A549 (cell line): ENCODE measurements at regions not wholly inside any gene's neighbourhood (a gene's known extent, or its start where the extent isn't known, plus 50 kb on each side); places are given as distances from the start of the nearest gene placed in this dataset.
"Not testable (repeated sequence)": the region's sequence is repeated elsewhere in the genome, so short reads cannot be mapped to it uniquely, and the experiment has no call there.

ENCODE experiments used
- CEBPB ChIP-seq, 2 experiments: fragments of >200 bp in 1 of 2; sonication (Bioruptor Twin) in 1 of 2; formaldehyde crosslinking in 1 of 2; IDR thresholded peaks; 2 replicates each; pipeline ENCODE4 v1.6.1; 2012 to 2016
- CHD2 ChIP-seq: fragments of 150-350 bp; IDR thresholded peaks from 2 replicates; pipeline ENCODE4 v1.6.1; 2014; ENCODE audit warnings: low read length; ENCODE audit not compliant: partially characterized antibody
- EP300 ChIP-seq, 2 experiments: fragments of >200 bp; sonication (Bioruptor Twin); formaldehyde crosslinking; IDR thresholded peaks; 2 replicates in 1 of 2; 3 replicates in 1 of 2; pipeline ENCODE4 v1.6.1; 2016 to 2017
- ESRRA ChIP-seq: fragments of 150-350 bp; IDR thresholded peaks from 2 replicates; pipeline ENCODE4 v1.6.1; 2014; ENCODE audit warnings: mild to moderate bottlenecking, low read length, borderline replicate concordance
- GATA3 ChIP-seq: IDR thresholded peaks from 2 replicates; pipeline ENCODE4 v1.6.1; 2012; ENCODE audit warnings: borderline replicate concordance
- MAZ ChIP-seq: fragments of 150-350 bp; IDR thresholded peaks from 2 replicates; pipeline ENCODE4 v1.6.1; 2014; ENCODE audit warnings: antibody characterized with exemption, low read depth, low read length, borderline replicate concordance
- POLR2A ChIP-seq: IDR thresholded peaks from 2 replicates; pipeline ENCODE4 v1.6.1; 2012; ENCODE audit warnings: mild to moderate bottlenecking, low read length
- RCOR1 ChIP-seq: fragments of 150-350 bp; IDR thresholded peaks from 2 replicates; pipeline ENCODE4 v1.6.1; 2014; ENCODE audit warnings: antibody characterized with exemption, low read length, low read depth
- RFX5 ChIP-seq: fragments of 450-650 bp; IDR thresholded peaks from 2 replicates; pipeline ENCODE4 v1.7.1; 2014; ENCODE audit warnings: antibody characterized with exemption, mild to moderate bottlenecking, moderate library complexity
- SMC3 ChIP-seq: fragments of >200 bp; sonication (Bioruptor Twin); formaldehyde crosslinking; IDR thresholded peaks from 3 replicates; pipeline ENCODE4 v1.6.1; 2018; ENCODE audit warnings: inconsistent platforms
- TF ChIP-seq, protein P1 (sequence below): fragments of >200 bp; sonication (Bioruptor Twin); formaldehyde crosslinking; IDR thresholded peaks from 3 replicates; pipeline ENCODE4 v1.5.1; 2016
- TF ChIP-seq, protein P2 (sequence below): fragments of 450-650 bp; IDR thresholded peaks from 2 replicates; pipeline ENCODE4 v1.6.1; 2014; ENCODE audit warnings: antibody characterized with exemption
- TF ChIP-seq, protein P3 (sequence below): fragments of 200-600 bp; sonication (generic); IDR thresholded peaks from 2 replicates; pipeline ENCODE4 v1.6.1; 2016; ENCODE audit warnings: antibody characterized with exemption, mild to moderate bottlenecking, moderate library complexity

DNA sequence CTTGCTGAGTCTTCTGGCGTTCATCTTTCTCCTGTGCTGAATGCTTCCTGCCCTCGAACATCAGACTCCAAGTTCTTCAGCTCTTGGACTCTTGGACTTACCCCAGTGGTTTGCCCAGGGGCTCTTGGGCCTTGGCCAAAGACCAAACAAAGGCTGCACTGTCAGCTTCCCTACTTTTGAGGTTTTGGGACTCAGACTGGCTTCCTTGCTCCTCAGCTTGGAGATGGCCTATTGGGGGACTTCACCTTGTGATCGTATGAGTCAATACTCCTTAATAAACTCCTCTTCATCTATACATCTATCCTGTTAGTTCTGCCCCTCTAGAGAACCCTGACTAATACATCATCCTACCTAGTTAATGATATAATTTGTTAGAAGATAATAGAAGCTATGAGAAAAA is 415.4 kb downstream of the TMEM38B start:
- not testable (repeated sequence) for TF ChIP-seq POLR2A; GATA3; EP300 (IDR thresholded peaks at IDR 0.05); MAZ; RFX5; ESRRA; RCOR1; CEBPB (IDR thresholded peaks at IDR 0.05); CHD2; SMC3
- TF ChIP-seq, protein P1, sequence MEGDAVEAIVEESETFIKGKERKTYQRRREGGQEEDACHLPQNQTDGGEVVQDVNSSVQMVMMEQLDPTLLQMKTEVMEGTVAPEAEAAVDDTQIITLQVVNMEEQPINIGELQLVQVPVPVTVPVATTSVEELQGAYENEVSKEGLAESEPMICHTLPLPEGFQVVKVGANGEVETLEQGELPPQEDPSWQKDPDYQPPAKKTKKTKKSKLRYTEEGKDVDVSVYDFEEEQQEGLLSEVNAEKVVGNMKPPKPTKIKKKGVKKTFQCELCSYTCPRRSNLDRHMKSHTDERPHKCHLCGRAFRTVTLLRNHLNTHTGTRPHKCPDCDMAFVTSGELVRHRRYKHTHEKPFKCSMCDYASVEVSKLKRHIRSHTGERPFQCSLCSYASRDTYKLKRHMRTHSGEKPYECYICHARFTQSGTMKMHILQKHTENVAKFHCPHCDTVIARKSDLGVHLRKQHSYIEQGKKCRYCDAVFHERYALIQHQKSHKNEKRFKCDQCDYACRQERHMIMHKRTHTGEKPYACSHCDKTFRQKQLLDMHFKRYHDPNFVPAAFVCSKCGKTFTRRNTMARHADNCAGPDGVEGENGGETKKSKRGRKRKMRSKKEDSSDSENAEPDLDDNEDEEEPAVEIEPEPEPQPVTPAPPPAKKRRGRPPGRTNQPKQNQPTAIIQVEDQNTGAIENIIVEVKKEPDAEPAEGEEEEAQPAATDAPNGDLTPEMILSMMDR: not testable (repeated sequence)
- TF ChIP-seq, protein P2, sequence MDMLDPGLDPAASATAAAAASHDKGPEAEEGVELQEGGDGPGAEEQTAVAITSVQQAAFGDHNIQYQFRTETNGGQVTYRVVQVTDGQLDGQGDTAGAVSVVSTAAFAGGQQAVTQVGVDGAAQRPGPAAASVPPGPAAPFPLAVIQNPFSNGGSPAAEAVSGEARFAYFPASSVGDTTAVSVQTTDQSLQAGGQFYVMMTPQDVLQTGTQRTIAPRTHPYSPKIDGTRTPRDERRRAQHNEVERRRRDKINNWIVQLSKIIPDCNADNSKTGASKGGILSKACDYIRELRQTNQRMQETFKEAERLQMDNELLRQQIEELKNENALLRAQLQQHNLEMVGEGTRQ: not testable (repeated sequence)
- TF ChIP-seq, protein P3, sequence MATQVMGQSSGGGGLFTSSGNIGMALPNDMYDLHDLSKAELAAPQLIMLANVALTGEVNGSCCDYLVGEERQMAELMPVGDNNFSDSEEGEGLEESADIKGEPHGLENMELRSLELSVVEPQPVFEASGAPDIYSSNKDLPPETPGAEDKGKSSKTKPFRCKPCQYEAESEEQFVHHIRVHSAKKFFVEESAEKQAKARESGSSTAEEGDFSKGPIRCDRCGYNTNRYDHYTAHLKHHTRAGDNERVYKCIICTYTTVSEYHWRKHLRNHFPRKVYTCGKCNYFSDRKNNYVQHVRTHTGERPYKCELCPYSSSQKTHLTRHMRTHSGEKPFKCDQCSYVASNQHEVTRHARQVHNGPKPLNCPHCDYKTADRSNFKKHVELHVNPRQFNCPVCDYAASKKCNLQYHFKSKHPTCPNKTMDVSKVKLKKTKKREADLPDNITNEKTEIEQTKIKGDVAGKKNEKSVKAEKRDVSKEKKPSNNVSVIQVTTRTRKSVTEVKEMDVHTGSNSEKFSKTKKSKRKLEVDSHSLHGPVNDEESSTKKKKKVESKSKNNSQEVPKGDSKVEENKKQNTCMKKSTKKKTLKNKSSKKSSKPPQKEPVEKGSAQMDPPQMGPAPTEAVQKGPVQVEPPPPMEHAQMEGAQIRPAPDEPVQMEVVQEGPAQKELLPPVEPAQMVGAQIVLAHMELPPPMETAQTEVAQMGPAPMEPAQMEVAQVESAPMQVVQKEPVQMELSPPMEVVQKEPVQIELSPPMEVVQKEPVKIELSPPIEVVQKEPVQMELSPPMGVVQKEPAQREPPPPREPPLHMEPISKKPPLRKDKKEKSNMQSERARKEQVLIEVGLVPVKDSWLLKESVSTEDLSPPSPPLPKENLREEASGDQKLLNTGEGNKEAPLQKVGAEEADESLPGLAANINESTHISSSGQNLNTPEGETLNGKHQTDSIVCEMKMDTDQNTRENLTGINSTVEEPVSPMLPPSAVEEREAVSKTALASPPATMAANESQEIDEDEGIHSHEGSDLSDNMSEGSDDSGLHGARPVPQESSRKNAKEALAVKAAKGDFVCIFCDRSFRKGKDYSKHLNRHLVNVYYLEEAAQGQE: not testable (repeated sequence)
